Activated T-helper 2 cell treated with anti-CD3 and anti-CD28 coated beads, Interferon-gamma antibody, Interleukin-2, Interleukin-4, amounts not matched to agents 10 μg/mL and 5 μg/mL and 100 μg/mL, durations not matched to agents 14 hours and 24 hours and 36 hours (primary cell): ENCODE measurements at regions not wholly inside any gene's neighbourhood (a gene's known extent, or its start where the extent isn't known, plus 50 kb on each side); places are given as distances from the start of the nearest gene placed in this dataset.
"Not testable (repeated sequence)": the region's sequence is repeated elsewhere in the genome, so short reads cannot be mapped to it uniquely, and the experiment has no call there.

Experiments
- DNase-seq: peaks from one replicate; pipeline ENCODE4 v3.0.0; 2021; ENCODE audit warnings: low spot score
- H3K27ac Mint-ChIP-seq: one replicate; pipeline ENCODE4 v1.8.0; 2021; ENCODE audit warnings: mixed read lengths
- H3K27me3 Mint-ChIP-seq: one replicate; pipeline ENCODE4 v1.8.0; 2021; ENCODE audit warnings: low read depth, mixed read lengths
- H3K36me3 Mint-ChIP-seq: one replicate; pipeline ENCODE4 v1.8.0; 2021; ENCODE audit warnings: low read depth, mixed read lengths
- H3K4me1 Mint-ChIP-seq: one replicate; pipeline ENCODE4 v1.8.0; 2021; ENCODE audit warnings: low read depth, mixed read lengths
- H3K4me3 Mint-ChIP-seq: one replicate; pipeline ENCODE4 v1.8.0; 2021; ENCODE audit warnings: low read depth, mild to moderate bottlenecking, moderate library complexity, mixed read lengths
- H3K9me3 Mint-ChIP-seq: one replicate; pipeline ENCODE4 v1.8.0; 2021; ENCODE audit warnings: mixed read lengths
- intact Hi-C: fragments of 100-400 bp; cut with micrococcal nuclease; formaldehyde crosslinking; loops from one replicate; pipeline ENCODE4 v1.15.1; 2023

DNA sequence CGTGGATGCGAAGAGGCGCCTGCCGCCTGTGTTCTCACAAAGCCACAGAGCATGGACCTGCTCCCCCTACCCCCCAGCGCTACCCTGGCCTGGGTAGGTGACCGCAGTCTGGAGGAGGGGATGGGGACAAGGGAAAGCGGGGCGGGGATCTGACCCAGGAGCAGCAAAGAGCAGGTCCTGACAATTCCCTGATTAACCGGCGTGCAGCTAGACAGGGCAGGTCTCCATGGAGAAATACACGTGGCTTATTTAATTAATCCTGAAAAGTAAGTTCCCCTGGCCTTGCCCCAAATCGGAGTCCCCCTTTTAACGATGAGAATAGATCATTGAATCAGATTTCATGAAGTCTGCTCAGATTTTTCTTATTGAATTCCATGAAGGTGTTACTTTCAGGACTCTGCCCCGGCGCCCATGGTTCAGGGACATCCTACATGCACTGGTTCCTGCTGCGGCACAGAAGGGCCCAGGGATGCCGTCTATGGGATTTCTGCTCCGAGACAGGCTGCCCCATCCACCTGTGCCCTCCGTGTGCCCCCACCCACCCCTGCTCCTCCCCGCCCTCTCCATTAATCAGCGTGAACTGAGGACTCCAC is 251.0 kb upstream of the SFSWAP start:
- Mint-ChIP-seq H3K36me3 (no peaks in the 10 kb centered on the region), H3K4me1 (no peaks in the 10 kb centered on the region), H3K27me3 (peaks cover 2% of the 10 kb centered on the region), H3K27ac (no peak overlapping the region), H3K4me3 (no peak overlapping the region), H3K9me3 (no peaks in the 10 kb centered on the region)
- intact Hi-C loops: loop anchor here (10.0 kb wide), 1 partner anchor 355 kb away; no protein-coding TSS in a partner anchor
- DNase-seq: no peak

GRCh38 chr12:131460520-131460919 is 250.4 kb upstream of the SFSWAP start:
- Mint-ChIP-seq H3K4me3 (no peak overlapping the region), H3K36me3 (no peaks in the 10 kb centered on the region), H3K27ac (no peak overlapping the region), H3K4me1 (no peaks in the 10 kb centered on the region), H3K27me3 (peaks cover 2% of the 10 kb centered on the region), H3K9me3 (no peaks in the 10 kb centered on the region)
- DNase-seq: no peak
- intact Hi-C loops: no loop called here

DNA sequence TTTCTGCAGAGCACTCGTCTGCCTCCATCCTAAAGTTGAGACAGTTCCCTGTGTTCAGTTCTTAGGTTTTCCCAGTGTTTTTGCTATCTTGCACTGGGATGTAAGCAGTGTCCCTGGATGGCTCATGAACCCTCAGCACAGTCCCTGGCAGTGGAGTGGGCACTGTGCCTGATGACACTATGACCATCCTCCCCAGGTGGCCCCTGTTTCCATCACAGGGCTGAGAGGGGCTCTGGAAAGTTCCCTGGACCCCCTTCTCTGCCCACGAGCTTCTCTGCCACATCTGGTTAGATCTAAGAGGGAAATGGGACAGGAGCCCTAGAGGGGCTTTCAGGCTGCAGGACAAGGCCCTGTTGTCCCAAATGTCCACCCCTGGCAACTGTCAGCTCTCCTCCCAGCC is 249.8 kb upstream of the SFSWAP start:
- no peak for DNase-seq
- intact Hi-C loops: no loop called here
- H3K27ac Mint-ChIP-seq: no peak overlapping the region
- no peaks in the 10 kb centered on the region for H3K4me1 Mint-ChIP-seq
- no peaks in the 10 kb centered on the region for H3K9me3 Mint-ChIP-seq
- H3K36me3 Mint-ChIP-seq: no peaks in the 10 kb centered on the region
- H3K27me3 Mint-ChIP-seq: peaks cover 2% of the 10 kb centered on the region
- H3K4me3 Mint-ChIP-seq: no peak overlapping the region

- Mint-ChIP-seq H3K27me3 (peaks cover 2% of the 10 kb centered on the region), H3K36me3 (no peaks in the 10 kb centered on the region), H3K9me3 (no peaks in the 10 kb centered on the region), H3K27ac (no peak overlapping the region), H3K4me3 (no peak overlapping the region), H3K4me1 (no peaks in the 10 kb centered on the region)
- DNase-seq: no peak
- intact Hi-C loops: no loop called here
These were observed 247.7 kb upstream of the SFSWAP start for GRCh38 chr12:131463174-131463573.

- no peaks in the 10 kb centered on the region for H3K36me3 Mint-ChIP-seq
- no peaks in the 10 kb centered on the region for H3K9me3 Mint-ChIP-seq
- DNase-seq: no peak
- H3K27ac Mint-ChIP-seq: no peak overlapping the region
- intact Hi-C loops: no loop called here
- H3K4me3 Mint-ChIP-seq: no peak overlapping the region
- no peaks in the 10 kb centered on the region for H3K4me1 Mint-ChIP-seq
- H3K27me3 Mint-ChIP-seq: peaks cover 2% of the 10 kb centered on the region
These were observed 246.8 kb upstream of the SFSWAP start for GRCh38 chr12:131464081-131464480.

DNA sequence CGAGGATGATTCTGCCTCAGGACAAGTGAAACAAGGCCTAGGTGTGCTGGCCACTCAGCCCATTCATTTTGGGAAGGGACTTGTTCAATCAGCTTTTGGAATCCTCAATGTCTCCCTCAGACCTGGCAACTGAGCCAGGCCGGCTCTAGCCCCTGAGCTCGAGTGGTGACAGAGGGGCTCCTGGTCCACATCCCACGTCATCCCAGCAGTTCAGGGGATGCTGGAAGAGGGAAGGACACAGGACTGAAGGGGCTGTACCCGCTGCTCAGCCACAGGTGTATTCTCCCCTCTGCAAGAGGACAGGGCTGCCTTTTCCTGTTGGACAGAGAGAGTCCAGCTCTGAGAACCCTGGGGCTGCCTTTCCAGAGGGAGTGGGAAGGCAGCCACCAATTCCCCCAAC is 244.6 kb upstream of the SFSWAP start:
- H3K4me3 Mint-ChIP-seq: no peak overlapping the region
- peaks cover 2% of the 10 kb centered on the region for H3K27me3 Mint-ChIP-seq

DNA sequence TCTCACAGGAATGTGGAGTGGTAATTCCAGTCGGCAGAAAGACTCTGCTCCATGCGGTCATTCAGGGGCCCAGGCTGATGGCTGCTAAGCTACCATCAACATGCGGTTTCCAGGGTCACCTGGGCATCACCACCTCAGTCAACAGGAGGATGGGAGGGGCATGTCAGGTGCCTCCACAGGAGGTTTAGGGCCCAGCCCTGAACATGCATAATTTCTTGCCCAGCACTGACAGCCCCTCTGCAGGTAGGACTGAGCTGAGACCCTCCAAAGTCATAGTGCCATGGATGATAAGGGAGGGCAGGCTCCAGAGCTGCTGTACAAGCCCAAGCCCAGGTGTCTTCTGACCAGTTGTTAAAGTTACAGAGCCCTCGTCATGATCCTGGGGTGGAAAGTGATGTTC is 244.0 kb upstream of the SFSWAP start:
- Mint-ChIP-seq H3K36me3 (no peaks in the 10 kb centered on the region), H3K4me1 (no peaks in the 10 kb centered on the region), H3K27ac (no peak overlapping the region), H3K9me3 (no peaks in the 10 kb centered on the region), H3K4me3 (no peak overlapping the region), H3K27me3 (peaks cover 2% of the 10 kb centered on the region)
- DNase-seq: no peak
- intact Hi-C loops: no loop called here

More for the DNA sequence above, 244.6 kb upstream of the SFSWAP start:
- H3K36me3 Mint-ChIP-seq: no peaks in the 10 kb centered on the region
- intact Hi-C loops: no loop called here
- DNase-seq: no peak
- H3K4me1 Mint-ChIP-seq: no peaks in the 10 kb centered on the region
- no peaks in the 10 kb centered on the region for H3K9me3 Mint-ChIP-seq
- H3K27ac Mint-ChIP-seq: no peak overlapping the region

GRCh38 chr12:131468206-131468605 is 242.7 kb upstream of the SFSWAP start:
- intact Hi-C loops: no loop called here
- Mint-ChIP-seq H3K4me3 (no peak overlapping the region), H3K36me3 (no peaks in the 10 kb centered on the region), H3K4me1 (no peaks in the 10 kb centered on the region), H3K9me3 (no peaks in the 10 kb centered on the region), H3K27me3 (peaks cover 2% of the 10 kb centered on the region), H3K27ac (no peak overlapping the region)
- DNase-seq: no peak

- intact Hi-C loops, H3K4me1 Mint-ChIP-seq, H3K27ac Mint-ChIP-seq, DNase-seq, H3K27me3 Mint-ChIP-seq, H3K4me3 Mint-ChIP-seq, H3K9me3 Mint-ChIP-seq, H3K36me3 Mint-ChIP-seq: not testable (repeated sequence)
These were observed 240.9 kb upstream of the SFSWAP start for GRCh38 chr12:131469945-131470344.

DNA sequence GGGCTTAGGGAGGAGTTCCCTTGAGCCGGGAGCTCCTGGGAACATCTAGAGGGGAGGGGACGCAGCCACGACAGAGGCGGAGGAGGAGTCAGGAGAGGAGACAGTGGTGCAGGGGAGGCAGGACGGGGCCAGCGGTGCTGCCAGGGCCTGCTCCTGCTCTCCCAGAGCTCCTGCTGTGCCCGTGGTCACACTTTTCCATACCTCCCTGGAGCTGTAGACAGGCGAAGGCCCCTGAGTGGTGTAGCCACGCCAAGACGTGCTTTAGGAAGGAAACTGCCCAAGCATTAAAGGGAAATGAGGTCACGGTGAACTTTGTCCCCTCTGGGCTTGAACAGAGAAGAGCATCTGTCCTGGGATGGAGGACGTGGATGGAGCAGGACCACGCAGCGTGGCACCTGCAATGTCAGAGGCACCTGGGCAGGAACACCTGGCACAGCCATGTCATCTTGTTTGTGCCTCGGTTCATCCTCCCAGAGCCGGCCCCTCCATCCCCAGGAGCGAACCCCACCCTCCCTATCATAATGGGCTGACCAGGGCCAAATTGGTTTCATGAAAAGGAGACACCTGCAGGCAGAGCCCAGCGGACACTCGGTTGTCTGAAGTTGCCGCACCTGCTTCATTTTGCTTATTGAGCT is 239.5 kb upstream of the SFSWAP start:
- intact Hi-C loops: no loop called here
- no peaks in the 10 kb centered on the region for H3K27me3 Mint-ChIP-seq
- no peaks in the 10 kb centered on the region for H3K9me3 Mint-ChIP-seq

DNA sequence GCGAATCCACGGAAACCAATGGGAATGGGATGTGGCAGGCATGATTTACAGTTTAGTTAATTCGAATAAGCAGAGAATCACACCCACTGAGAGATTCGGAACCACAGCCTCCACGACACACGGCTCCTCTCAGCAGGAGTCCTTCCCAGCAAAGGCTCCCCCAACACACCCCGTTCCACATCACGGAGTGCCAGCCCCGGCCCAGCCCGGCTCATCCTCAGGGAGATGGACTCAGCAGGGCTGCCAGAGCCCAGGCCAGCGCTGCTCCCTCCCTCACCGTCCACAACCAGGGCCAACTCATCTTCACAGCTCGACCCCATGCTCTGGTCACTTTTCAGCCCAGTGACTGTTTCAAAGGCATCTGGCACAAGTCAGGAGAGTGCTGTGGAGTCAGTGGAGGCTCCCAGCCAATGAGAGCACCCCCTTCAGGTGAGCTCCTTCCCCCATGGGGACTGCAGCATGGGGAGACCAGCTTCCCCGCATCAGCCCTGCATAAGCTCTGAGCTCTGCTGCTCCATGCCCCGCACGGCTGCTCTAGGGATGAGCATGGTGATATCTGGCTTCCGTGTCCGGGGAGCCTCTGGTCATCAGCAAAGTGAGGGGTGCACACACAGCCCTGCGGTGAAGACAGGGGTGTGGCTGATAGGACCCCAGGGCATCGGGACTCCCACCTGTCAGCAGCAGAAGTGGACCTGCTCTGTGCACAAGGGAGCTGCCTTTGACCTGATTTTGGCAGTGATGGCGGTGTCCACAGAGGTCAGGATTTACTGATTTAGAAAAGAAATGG is 238.8 kb upstream of the SFSWAP start:
- Mint-ChIP-seq H3K27me3 (no peaks in the 10 kb centered on the region), H3K9me3 (no peaks in the 10 kb centered on the region), H3K27ac (no peak overlapping the region), H3K36me3 (no peaks in the 10 kb centered on the region), H3K4me1 (peaks cover 5% of the 10 kb centered on the region), H3K4me3 (no peak overlapping the region)
- intact Hi-C loops: no loop called here
- no peak for DNase-seq

More for the DNA sequence above, 239.5 kb upstream of the SFSWAP start:
- no peaks in the 10 kb centered on the region for H3K36me3 Mint-ChIP-seq
- peaks cover 5% of the 10 kb centered on the region for H3K4me1 Mint-ChIP-seq
- H3K4me3 Mint-ChIP-seq: no peak overlapping the region
- H3K27ac Mint-ChIP-seq: no peak overlapping the region
- DNase-seq: no peak

- Mint-ChIP-seq H3K9me3 (no peaks in the 10 kb centered on the region), H3K4me3 (no peak overlapping the region), H3K4me1 (peaks cover 5% of the 10 kb centered on the region), H3K27ac (no peak overlapping the region), H3K27me3 (no peaks in the 10 kb centered on the region), H3K36me3 (no peaks in the 10 kb centered on the region)
- intact Hi-C loops: no loop called here
- no peak for DNase-seq
These were observed 237.6 kb upstream of the SFSWAP start for GRCh38 chr12:131473261-131473660.
